SH-SY5Y (cell line): ENCODE measurements at regions not wholly inside any gene's neighbourhood (a gene's known extent, or its start where the extent isn't known, plus 50 kb on each side); places are given as distances from the start of the nearest gene placed in this dataset.

Source experiments
- GATA2 ChIP-seq: IDR thresholded peaks from 2 replicates; pipeline ENCODE4 v1.6.1; 2011; ENCODE audit warnings: mild to moderate bottlenecking, low read depth, low read length
- GATA3 ChIP-seq: IDR thresholded peaks from 2 replicates; pipeline ENCODE4 v1.6.1; 2011; ENCODE audit warnings: low read depth, mild to moderate bottlenecking, low read length, moderate library complexity

- TF ChIP-seq GATA3 (no peak), GATA2 (no peak)
Observed at GRCh38 chr1:61572046-61572445, 152.9 kb downstream of the TM2D1 start.
